Astrocyte (in vitro differentiated cells and primary cell): ENCODE measurements at regions not wholly inside any gene's neighbourhood (a gene's known extent, or its start where the extent isn't known, plus 50 kb on each side); places are given as distances from the start of the nearest gene placed in this dataset.

Source experiments
- DNase-seq: peaks from one replicate; pipeline ENCODE4 v3.0.0-alpha.2; 2010; ENCODE audit warnings: low read depth
- FAIRE-seq: peaks from 2 replicates; lab custom pipeline; 2011; peaks lifted over from hg19 to GRCh38; lab: Jason Lieb, UNC
- H2AFZ ChIP-seq: 2 replicates; pipeline ENCODE4 v1.6.0; 2012; ENCODE audit warnings: low read depth, low read length, inconsistent platforms
- H3K27ac ChIP-seq: 2 replicates; pipeline ENCODE4 v1.5.1; 2011; ENCODE audit warnings: low read depth, low read length, inconsistent platforms
- H3K27me3 ChIP-seq: 2 replicates; pipeline ENCODE4 v1.6.0; 2011; ENCODE audit warnings: low read length, inconsistent platforms; ENCODE audit not compliant: insufficient read depth
- H3K36me3 ChIP-seq: 2 replicates; pipeline ENCODE4 v1.5.1; 2011; ENCODE audit warnings: low read length, inconsistent platforms; ENCODE audit not compliant: insufficient read depth
- H3K4me1 ChIP-seq: 2 replicates; pipeline ENCODE4 v1.5.1; 2011; ENCODE audit warnings: low read length, inconsistent platforms; ENCODE audit not compliant: insufficient read depth
- H3K4me2 ChIP-seq: 2 replicates; pipeline ENCODE4 v1.6.0; 2012; ENCODE audit warnings: low read length, inconsistent platforms
- H3K4me3 ChIP-seq: 2 replicates; pipeline ENCODE4 v1.5.1; 2011; ENCODE audit warnings: low read depth, mild to moderate bottlenecking, low read length, inconsistent platforms; ENCODE audit not compliant: insufficient read depth
- H3K79me2 ChIP-seq: 2 replicates; pipeline ENCODE4 v1.6.0; 2012; ENCODE audit warnings: mild to moderate bottlenecking, low read length, inconsistent platforms; ENCODE audit not compliant: insufficient read depth
- H3K9ac ChIP-seq: 2 replicates; pipeline ENCODE4 v1.6.0; 2012; ENCODE audit warnings: mild to moderate bottlenecking, low read length, inconsistent platforms
- H3K9me3 ChIP-seq: 2 replicates; pipeline ENCODE4 v1.5.1; 2012; ENCODE audit warnings: low read depth, mild to moderate bottlenecking, low read length, inconsistent platforms; ENCODE audit not compliant: insufficient read depth
- H4K20me1 ChIP-seq: 2 replicates; pipeline ENCODE4 v1.6.0; 2012; ENCODE audit warnings: low read length, inconsistent platforms; ENCODE audit not compliant: insufficient read depth
- H3K27ac Mint-ChIP-seq: one replicate; pipeline ENCODE4 v1.8.0; 2021; ENCODE audit warnings: mild to moderate bottlenecking, mixed read lengths; ENCODE audit not compliant: unreplicated experiment
- H3K27me3 Mint-ChIP-seq: one replicate; pipeline ENCODE4 v1.8.0; 2021; ENCODE audit warnings: low read depth, mixed read lengths; ENCODE audit not compliant: unreplicated experiment
- H3K36me3 Mint-ChIP-seq: one replicate; pipeline ENCODE4 v1.8.0; 2021; ENCODE audit warnings: low read depth, mixed read lengths; ENCODE audit not compliant: unreplicated experiment
- H3K4me1 Mint-ChIP-seq: one replicate; pipeline ENCODE4 v1.8.0; 2021; ENCODE audit warnings: low read depth, mixed read lengths; ENCODE audit not compliant: unreplicated experiment
- H3K4me3 Mint-ChIP-seq: one replicate; pipeline ENCODE4 v1.8.0; 2021; ENCODE audit warnings: mild to moderate bottlenecking, moderate library complexity, mixed read lengths; ENCODE audit not compliant: unreplicated experiment
- H3K9me3 Mint-ChIP-seq: one replicate; pipeline ENCODE4 v1.8.0; 2021; ENCODE audit warnings: mild to moderate bottlenecking, mixed read lengths; ENCODE audit not compliant: unreplicated experiment
- EZH2 ChIP-seq: IDR thresholded peaks from 2 replicates; pipeline ENCODE4 v1.6.1; 2012; ENCODE audit warnings: mild to moderate bottlenecking, low read length, inconsistent platforms; ENCODE audit not compliant: insufficient read depth
- TF ChIP-seq, protein P1 (sequence below): IDR thresholded peaks from 2 replicates; pipeline ENCODE4 v1.5.1; 2011; ENCODE audit warnings: low read depth, mild to moderate bottlenecking, inconsistent platforms, low read length, moderate library complexity; ENCODE audit not compliant: insufficient read depth

GRCh38 chr2:235112365-235112764, 160.5 kb downstream of the SH3BP4 start:
- Histone ChIP-seq H3K36me3 (no peaks in the 10 kb centered on the region), H4K20me1 (no peaks in the 10 kb centered on the region), H3K9me3 (no peaks in the 10 kb centered on the region), H3K4me2 (no peak overlapping the region), H3K27me3 (no peaks in the 10 kb centered on the region), H3K9ac (no peak overlapping the region), H3K4me3 (no peak overlapping the region), H3K27ac (no peak overlapping the region), H2AFZ (no peak overlapping the region), H3K79me2 (no peaks in the 10 kb centered on the region), H3K4me1 (peaks cover under 1% of the 10 kb centered on the region)
- no peak for TF ChIP-seq EZH2
- TF ChIP-seq, protein P1, sequence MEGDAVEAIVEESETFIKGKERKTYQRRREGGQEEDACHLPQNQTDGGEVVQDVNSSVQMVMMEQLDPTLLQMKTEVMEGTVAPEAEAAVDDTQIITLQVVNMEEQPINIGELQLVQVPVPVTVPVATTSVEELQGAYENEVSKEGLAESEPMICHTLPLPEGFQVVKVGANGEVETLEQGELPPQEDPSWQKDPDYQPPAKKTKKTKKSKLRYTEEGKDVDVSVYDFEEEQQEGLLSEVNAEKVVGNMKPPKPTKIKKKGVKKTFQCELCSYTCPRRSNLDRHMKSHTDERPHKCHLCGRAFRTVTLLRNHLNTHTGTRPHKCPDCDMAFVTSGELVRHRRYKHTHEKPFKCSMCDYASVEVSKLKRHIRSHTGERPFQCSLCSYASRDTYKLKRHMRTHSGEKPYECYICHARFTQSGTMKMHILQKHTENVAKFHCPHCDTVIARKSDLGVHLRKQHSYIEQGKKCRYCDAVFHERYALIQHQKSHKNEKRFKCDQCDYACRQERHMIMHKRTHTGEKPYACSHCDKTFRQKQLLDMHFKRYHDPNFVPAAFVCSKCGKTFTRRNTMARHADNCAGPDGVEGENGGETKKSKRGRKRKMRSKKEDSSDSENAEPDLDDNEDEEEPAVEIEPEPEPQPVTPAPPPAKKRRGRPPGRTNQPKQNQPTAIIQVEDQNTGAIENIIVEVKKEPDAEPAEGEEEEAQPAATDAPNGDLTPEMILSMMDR, result no peak
- DNase-seq (no peak), FAIRE-seq (no peak)
- Mint-ChIP-seq H3K27ac (no peak overlapping the region), H3K36me3 (no peaks in the 10 kb centered on the region), H3K27me3 (peaks cover 11% of the 10 kb centered on the region), H3K9me3 (no peaks in the 10 kb centered on the region), H3K4me3 (no peak overlapping the region), H3K4me1 (peaks cover 4% of the 10 kb centered on the region)

DNA sequence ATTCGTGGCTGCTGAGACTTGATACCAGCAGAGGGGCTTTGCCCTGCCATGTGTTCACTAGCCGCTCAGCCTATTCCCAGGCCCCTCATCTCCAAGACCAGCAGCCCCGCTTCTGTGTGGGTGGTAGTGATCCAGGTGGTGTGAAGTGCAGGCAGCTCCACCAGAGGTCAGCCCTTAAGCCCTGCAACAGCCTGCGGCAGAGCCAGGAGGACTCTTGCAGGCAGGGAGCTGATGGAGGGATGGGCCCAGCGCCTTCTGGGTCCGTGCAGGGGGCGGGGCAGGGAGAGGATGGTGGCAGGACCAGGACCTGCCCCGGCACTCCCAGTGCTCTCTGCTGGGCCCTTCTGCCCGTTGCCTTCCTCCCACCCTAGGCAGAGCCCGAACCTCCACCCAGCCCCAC, 162.0 kb downstream of the SH3BP4 start:
- no peak overlapping the region for H3K4me3 ChIP-seq
- Mint-ChIP-seq H3K27ac (no peak overlapping the region), H3K4me1 (peaks cover 7% of the 10 kb centered on the region), H3K4me3 (no peak overlapping the region), H3K36me3 (no peaks in the 10 kb centered on the region), H3K9me3 (no peaks in the 10 kb centered on the region), H3K27me3 (peaks cover 11% of the 10 kb centered on the region)
- no peaks in the 10 kb centered on the region for H4K20me1 ChIP-seq
- no peaks in the 10 kb centered on the region for H3K9me3 ChIP-seq
- no peaks in the 10 kb centered on the region for H3K4me1 ChIP-seq
- no peaks in the 10 kb centered on the region for H3K27me3 ChIP-seq
- no peak overlapping the region for H3K9ac ChIP-seq
- H3K27ac ChIP-seq, result no peak overlapping the region
- no peaks in the 10 kb centered on the region for H3K36me3 ChIP-seq
- TF ChIP-seq, protein P1, result no peak
- TF ChIP-seq EZH2, result no peak
- no peak overlapping the region for H2AFZ ChIP-seq
- no peaks in the 10 kb centered on the region for H3K79me2 ChIP-seq
- FAIRE-seq (no peak), DNase-seq (no peak)
- H3K4me2 ChIP-seq, result no peak overlapping the region

GRCh38 chr2:235114286-235114685, 162.5 kb downstream of the SH3BP4 start:
- Histone ChIP-seq H3K9me3 (no peaks in the 10 kb centered on the region), H3K36me3 (no peaks in the 10 kb centered on the region), H3K9ac (no peak overlapping the region), H3K27ac (no peak overlapping the region), H3K27me3 (no peaks in the 10 kb centered on the region), H3K79me2 (no peaks in the 10 kb centered on the region), H3K4me3 (no peak overlapping the region), H3K4me2 (no peak overlapping the region), H4K20me1 (no peaks in the 10 kb centered on the region), H3K4me1 (no peaks in the 10 kb centered on the region), H2AFZ (no peak overlapping the region)
- no peaks in the 10 kb centered on the region for H3K9me3 Mint-ChIP-seq
- FAIRE-seq (no peak), DNase-seq (no peak)
- TF ChIP-seq, protein P1, result no peak
- no peak for TF ChIP-seq EZH2
- H3K27me3 Mint-ChIP-seq, result peaks cover 11% of the 10 kb centered on the region
- peaks cover 7% of the 10 kb centered on the region for H3K4me1 Mint-ChIP-seq
- H3K36me3 Mint-ChIP-seq, result no peaks in the 10 kb centered on the region
- H3K4me3 Mint-ChIP-seq, result no peak overlapping the region
- no peak overlapping the region for H3K27ac Mint-ChIP-seq
